ENCODE measurements at regions not wholly inside any gene's neighbourhood (a gene's known extent, or its start where the extent isn't known, plus 50 kb on each side); places are given as distances from the start of the nearest gene placed in this dataset.

GRCh38 chr3:74531491-74531890, 83.0 kb downstream of the CNTN3 start:
- dilution Hi-C loops (cut with MboI; ENCODE audit: extremely low pct_ligation_motif_present, low sequenced_read_pairs), result no loop called here
- DNase-seq (ENCODE audit: low read depth, low spot score) (no peak), FAIRE-seq (no peak)
- H3K9me1 ChIP-seq (ENCODE audit: control insufficient read depth, extremely low read depth, insufficient read depth, low read length), result no peaks in the 10 kb centered on the region
- H3K36me3 ChIP-seq (ENCODE audit: control insufficient read depth in 2 of 2, extremely low read depth in 1 of 2, insufficient read depth in 2 of 2, low read length in 2 of 2), result no peaks in the 10 kb centered on the region
- H3K9me3 ChIP-seq (ENCODE audit: control insufficient read depth, low read depth, low read length), result peaks cover 5% of the 10 kb centered on the region
- no peaks in the 10 kb centered on the region for H3K27me3 ChIP-seq (ENCODE audit: control insufficient read depth, extremely low read depth, insufficient read depth, low read length)
- no peaks in the 10 kb centered on the region for H4K20me1 ChIP-seq (ENCODE audit: control insufficient read depth, extremely low read depth, insufficient read depth, low read length)
- no peaks in the 10 kb centered on the region for H3K4me1 ChIP-seq (ENCODE audit: control insufficient read depth, extremely low read depth, insufficient read depth, low read length)
- H2AFZ ChIP-seq (ENCODE audit: control insufficient read depth, low read length), result no peak overlapping the region
- H3K79me2 ChIP-seq (ENCODE audit: control insufficient read depth, insufficient read depth, low read length), result no peaks in the 10 kb centered on the region
- no peak overlapping the region for H3K9ac ChIP-seq (ENCODE audit: control insufficient read depth, extremely low read depth, insufficient read depth, low read length)
- H3K4me2 ChIP-seq (ENCODE audit: control insufficient read depth, extremely low read depth, insufficient read depth, low read depth, low read length), result no peak overlapping the region
- H3K27ac ChIP-seq (ENCODE audit: control insufficient read depth, insufficient read depth, low read length), result no peak overlapping the region
- H3K4me3 ChIP-seq (ENCODE audit: control insufficient read depth in 2 of 3, extremely low read depth in 1 of 3, insufficient read depth in 2 of 3, low read depth in 1 of 3, low read length in 3 of 3), result no peak overlapping the region
- no peak for TF ChIP-seq CTCF (optimal IDR thresholded peaks at IDR 0.05 in 1 of 3, IDR thresholded peaks at IDR 0.05 in 1 of 3, conservative IDR thresholded peaks at IDR 0.05 in 1 of 3; ENCODE audit: extremely low read depth in 1 of 3, insufficient read depth in 2 of 3, low read length in 3 of 3)
- TF ChIP-seq EZH2 (IDR thresholded peaks at IDR 0.05; ENCODE audit: low read length), result no peak

- TF ChIP-seq EZH2 (IDR thresholded peaks at IDR 0.05; ENCODE audit: low read length) (no peak), CTCF (optimal IDR thresholded peaks at IDR 0.05 in 1 of 3, IDR thresholded peaks at IDR 0.05 in 1 of 3, conservative IDR thresholded peaks at IDR 0.05 in 1 of 3; ENCODE audit: extremely low read depth in 1 of 3, insufficient read depth in 2 of 3, low read length in 3 of 3) (no peak)
- dilution Hi-C loops (cut with MboI; ENCODE audit: extremely low pct_ligation_motif_present, low sequenced_read_pairs), result no loop called here
- H3K9me1 ChIP-seq (ENCODE audit: control insufficient read depth, extremely low read depth, insufficient read depth, low read length), result no peaks in the 10 kb centered on the region
- no peaks in the 10 kb centered on the region for H3K36me3 ChIP-seq (ENCODE audit: control insufficient read depth in 2 of 2, extremely low read depth in 1 of 2, insufficient read depth in 2 of 2, low read length in 2 of 2)
- no peaks in the 10 kb centered on the region for H4K20me1 ChIP-seq (ENCODE audit: control insufficient read depth, extremely low read depth, insufficient read depth, low read length)
- H2AFZ ChIP-seq (ENCODE audit: control insufficient read depth, low read length), result no peak overlapping the region
- H3K4me3 ChIP-seq (ENCODE audit: control insufficient read depth in 2 of 3, extremely low read depth in 1 of 3, insufficient read depth in 2 of 3, low read depth in 1 of 3, low read length in 3 of 3), result no peak overlapping the region
- FAIRE-seq (no peak), DNase-seq (ENCODE audit: low read depth, low spot score) (no peak)
- H3K4me1 ChIP-seq (ENCODE audit: control insufficient read depth, extremely low read depth, insufficient read depth, low read length), result no peaks in the 10 kb centered on the region
- no peak overlapping the region for H3K9ac ChIP-seq (ENCODE audit: control insufficient read depth, extremely low read depth, insufficient read depth, low read length)
- no peak overlapping the region for H3K4me2 ChIP-seq (ENCODE audit: control insufficient read depth, extremely low read depth, insufficient read depth, low read depth, low read length)
- no peak overlapping the region for H3K27ac ChIP-seq (ENCODE audit: control insufficient read depth, insufficient read depth, low read length)
- peaks cover 3% of the 10 kb centered on the region for H3K9me3 ChIP-seq (ENCODE audit: control insufficient read depth, low read depth, low read length)
- no peaks in the 10 kb centered on the region for H3K79me2 ChIP-seq (ENCODE audit: control insufficient read depth, insufficient read depth, low read length)
- no peaks in the 10 kb centered on the region for H3K27me3 ChIP-seq (ENCODE audit: control insufficient read depth, extremely low read depth, insufficient read depth, low read length)
Observed at GRCh38 chr3:74529145-74529544, 85.3 kb downstream of the CNTN3 start.
